A673 (cell line): ENCODE measurements at regions not wholly inside any gene's neighbourhood (a gene's known extent, or its start where the extent isn't known, plus 50 kb on each side); places are given as distances from the start of the nearest gene placed in this dataset.
"Not testable (repeated sequence)": the region's sequence is repeated elsewhere in the genome, so short reads cannot be mapped to it uniquely, and the experiment has no call there.

Source experiments
- BruUV-seq: library from RNA; stranded (reverse); fragments of 400-500 nt; replicated peaks from 2 replicates; lab custom pipeline; 2021; lab: Mats Ljungman, UMichigan
- CTCF ChIA-PET: fragments of 300-600 bp; sonication (Branson Sonifier 250); formaldehyde crosslinking; loops from one replicate; lab custom pipeline; 2022; ENCODE audit warnings: antibody characterized with exemption; lab: Charles Lee
- POLR2A ChIA-PET: fragments of 300-600 bp; sonication (Branson Sonifier 250); formaldehyde crosslinking; loops from one replicate; lab custom pipeline; 2022; ENCODE audit warnings: antibody characterized with exemption; ENCODE audit not compliant: low non-redundant PET; lab: Charles Lee
- DNase-seq: peaks from one replicate; pipeline ENCODE4 v3.0.0-alpha.2; 2015; ENCODE audit warnings: low spot score
- H3K27ac ChIP-seq: fragments of 200-600 bp; sonication (generic); 2 replicates; pipeline ENCODE4 v1.5.1; 2016; ENCODE audit warnings: mixed run types, low read depth, mild to moderate bottlenecking, mixed read lengths, antibody characterized with exemption, low read length; ENCODE audit not compliant: poor library complexity, severe bottlenecking
- H3K27me3 ChIP-seq: fragments of 200-600 bp; sonication (generic); replicated peaks from 2 replicates; pipeline ENCODE4 v1.6.1; 2017; ENCODE audit warnings: mixed run types, low read depth, mild to moderate bottlenecking, mixed read lengths, antibody characterized with exemption, low read length; ENCODE audit not compliant: insufficient read depth, poor library complexity
- H3K36me3 ChIP-seq: fragments of 200-600 bp; sonication (generic); 2 replicates; pipeline ENCODE4 v1.6.1; 2016; ENCODE audit warnings: mixed run types, mild to moderate bottlenecking, mixed read lengths, antibody characterized with exemption, low read length; ENCODE audit not compliant: insufficient read depth, poor library complexity, severe bottlenecking
- H3K4me1 ChIP-seq: fragments of 200-600 bp; sonication (generic); 2 replicates; pipeline ENCODE4 v1.6.1; 2017; ENCODE audit warnings: mixed run types, mild to moderate bottlenecking, mixed read lengths, antibody characterized with exemption, low read length; ENCODE audit not compliant: insufficient read depth, poor library complexity, severe bottlenecking
- H3K4me3 ChIP-seq: fragments of 200-600 bp; sonication (generic); 2 replicates; pipeline ENCODE4 v1.5.1; 2016; ENCODE audit warnings: low read depth, mixed run types, mild to moderate bottlenecking, mixed read lengths, low read length; ENCODE audit not compliant: poor library complexity, severe bottlenecking
- H3K9me3 ChIP-seq: fragments of 200-600 bp; sonication (generic); 2 replicates; pipeline ENCODE4 v1.6.1; 2016; ENCODE audit warnings: mixed run types, low read depth, mild to moderate bottlenecking, mixed read lengths, antibody characterized with exemption, low read length; ENCODE audit not compliant: poor library complexity, severe bottlenecking
- EZH2 ChIP-seq: fragments of 200-600 bp; sonication (generic); IDR thresholded peaks from 2 replicates; pipeline ENCODE4 v1.6.1; 2017; ENCODE audit warnings: borderline replicate concordance, low read depth, mild to moderate bottlenecking, mixed read lengths, antibody characterized with exemption, low read length; ENCODE audit not compliant: poor library complexity, severe bottlenecking
- intact Hi-C: fragments of 100-400 bp; cut with micrococcal nuclease; formaldehyde crosslinking; loops from one replicate; pipeline ENCODE4 v1.10.0; 2022; ENCODE audit not compliant: unreplicated experiment
- TF ChIP-seq, protein P1 (sequence below): fragments of 300-800, 200-600 bp; sonication (generic); conservative IDR thresholded peaks from 2 replicates; pipeline ENCODE4 v1.5.1; 2017; ENCODE audit warnings: low read depth, mild to moderate bottlenecking, antibody characterized with exemption, low read length, moderate library complexity, mixed read lengths

DNA sequence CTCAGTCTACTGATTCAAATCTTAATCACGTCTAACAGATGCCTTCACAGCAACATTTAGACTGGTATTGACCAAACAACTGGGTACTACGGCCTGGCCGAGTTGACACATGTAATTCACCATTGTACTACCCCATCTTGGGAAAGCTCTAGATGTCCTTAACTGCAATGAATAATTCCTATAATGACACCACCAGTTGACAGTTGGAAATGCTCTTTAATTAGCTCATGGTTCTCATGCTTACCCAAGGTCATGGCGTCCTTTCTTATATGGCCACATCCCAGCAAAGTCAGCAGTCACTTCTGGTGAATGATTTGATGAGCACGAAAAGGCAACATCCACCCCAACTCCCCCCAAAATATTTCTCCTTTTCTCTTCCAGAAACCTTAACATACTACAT lies 150.9 kb downstream of the MYLK4 start:
- intact Hi-C loops: no loop called here
- Histone ChIP-seq H3K4me1 (no peaks in the 10 kb centered on the region), H3K27ac (no peak overlapping the region), H3K27me3 (no peaks in the 10 kb centered on the region), H3K9me3 (no peaks in the 10 kb centered on the region), H3K4me3 (no peak overlapping the region), H3K36me3 (no peaks in the 10 kb centered on the region)
- TF ChIP-seq, protein P1, sequence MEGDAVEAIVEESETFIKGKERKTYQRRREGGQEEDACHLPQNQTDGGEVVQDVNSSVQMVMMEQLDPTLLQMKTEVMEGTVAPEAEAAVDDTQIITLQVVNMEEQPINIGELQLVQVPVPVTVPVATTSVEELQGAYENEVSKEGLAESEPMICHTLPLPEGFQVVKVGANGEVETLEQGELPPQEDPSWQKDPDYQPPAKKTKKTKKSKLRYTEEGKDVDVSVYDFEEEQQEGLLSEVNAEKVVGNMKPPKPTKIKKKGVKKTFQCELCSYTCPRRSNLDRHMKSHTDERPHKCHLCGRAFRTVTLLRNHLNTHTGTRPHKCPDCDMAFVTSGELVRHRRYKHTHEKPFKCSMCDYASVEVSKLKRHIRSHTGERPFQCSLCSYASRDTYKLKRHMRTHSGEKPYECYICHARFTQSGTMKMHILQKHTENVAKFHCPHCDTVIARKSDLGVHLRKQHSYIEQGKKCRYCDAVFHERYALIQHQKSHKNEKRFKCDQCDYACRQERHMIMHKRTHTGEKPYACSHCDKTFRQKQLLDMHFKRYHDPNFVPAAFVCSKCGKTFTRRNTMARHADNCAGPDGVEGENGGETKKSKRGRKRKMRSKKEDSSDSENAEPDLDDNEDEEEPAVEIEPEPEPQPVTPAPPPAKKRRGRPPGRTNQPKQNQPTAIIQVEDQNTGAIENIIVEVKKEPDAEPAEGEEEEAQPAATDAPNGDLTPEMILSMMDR: no peak
- TF ChIP-seq EZH2: no peak
- ChIA-PET POLR2A (no interaction called here), CTCF (no interaction called here)
- BruUV-seq: no TSS peak
- DNase-seq: no peak

DNA sequence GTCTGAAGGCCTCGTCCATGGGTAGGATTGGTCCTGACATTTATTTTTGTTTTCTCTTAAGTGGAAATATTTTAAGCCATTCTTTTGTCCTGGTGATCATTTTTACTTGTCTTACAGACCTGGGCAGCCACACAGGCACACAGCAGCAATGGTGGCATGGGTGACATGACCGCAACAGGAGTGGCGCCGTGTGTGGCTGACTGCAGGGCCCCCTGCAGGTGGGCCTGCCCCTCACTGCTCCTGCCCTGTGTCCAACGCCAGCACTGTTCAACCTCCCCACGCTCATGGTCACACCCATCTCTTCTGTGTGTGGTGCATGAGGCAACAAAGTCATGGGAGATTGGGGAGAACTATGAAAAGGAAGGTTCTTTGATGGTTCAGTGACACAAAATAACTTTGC lies 151.9 kb downstream of the MYLK4 start:
- ChIA-PET CTCF (no interaction called here), POLR2A (no interaction called here)
- Histone ChIP-seq H3K4me1 (no peaks in the 10 kb centered on the region), H3K27me3 (no peaks in the 10 kb centered on the region), H3K4me3 (no peak overlapping the region), H3K27ac (no peak overlapping the region), H3K36me3 (no peaks in the 10 kb centered on the region), H3K9me3 (no peaks in the 10 kb centered on the region)
- BruUV-seq: no TSS peak
- TF ChIP-seq, protein P1: no peak
- no peak for TF ChIP-seq EZH2
- intact Hi-C loops: no loop called here
- no peak for DNase-seq

DNA sequence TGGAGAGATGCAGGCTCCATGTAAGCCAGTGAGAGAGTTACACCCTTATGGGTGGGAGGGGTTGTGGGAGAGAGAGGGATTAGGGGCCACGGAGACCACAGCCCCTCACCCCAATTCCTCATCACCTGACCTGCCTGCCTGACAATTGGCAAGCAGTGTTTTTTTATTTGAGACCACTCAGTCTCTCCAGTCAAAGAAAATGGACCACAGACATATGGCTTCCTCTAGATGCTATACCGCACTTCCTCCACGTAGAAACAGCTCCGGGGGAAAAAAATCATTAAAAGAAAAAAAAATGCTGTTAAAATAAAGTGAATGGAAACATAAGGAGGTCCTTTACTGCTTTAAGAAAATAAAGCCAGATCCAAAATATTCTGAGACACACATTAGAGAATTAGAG lies 152.7 kb downstream of the MYLK4 start:
- no peak overlapping the region for H3K4me3 ChIP-seq
- TF ChIP-seq EZH2: no peak
- TF ChIP-seq, protein P1: no peak
- ChIA-PET POLR2A (no interaction called here), CTCF (no interaction called here)
- no TSS peak for BruUV-seq
- no peak overlapping the region for H3K27ac ChIP-seq
- H3K27me3 ChIP-seq: no peaks in the 10 kb centered on the region
- no peaks in the 10 kb centered on the region for H3K36me3 ChIP-seq
- H3K9me3 ChIP-seq: no peaks in the 10 kb centered on the region
- intact Hi-C loops: no loop called here
- H3K4me1 ChIP-seq: no peaks in the 10 kb centered on the region
- DNase-seq: no peak

DNA sequence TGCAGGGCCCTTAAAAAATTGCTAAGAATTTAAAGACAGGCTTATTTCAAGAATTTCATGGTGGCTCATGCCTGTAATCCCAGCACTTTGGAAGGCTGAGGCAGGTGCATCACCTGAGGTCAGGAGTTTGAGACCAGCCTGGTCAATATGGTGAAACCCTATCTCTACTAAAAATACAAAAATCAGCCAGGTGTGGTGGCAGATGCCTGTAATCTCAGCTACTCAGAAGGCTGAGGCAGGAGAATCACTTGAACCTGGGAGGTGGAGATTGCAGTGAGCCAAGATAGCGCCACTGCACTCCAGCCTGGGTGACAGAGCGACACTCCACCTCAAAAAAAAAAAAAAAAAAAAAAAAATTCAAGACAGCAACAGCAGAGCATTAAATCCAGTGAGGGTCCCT lies 153.3 kb downstream of the MYLK4 start:
- H3K4me1 ChIP-seq, H3K27ac ChIP-seq, BruUV-seq, H3K36me3 ChIP-seq, CTCF ChIA-PET, POLR2A ChIA-PET, intact Hi-C loops, H3K27me3 ChIP-seq, H3K9me3 ChIP-seq, H3K4me3 ChIP-seq, DNase-seq: not testable (repeated sequence)
